H9 (cell line): ENCODE measurements at regions not wholly inside any gene's neighbourhood (a gene's known extent, or its start where the extent isn't known, plus 50 kb on each side); places are given as distances from the start of the nearest gene placed in this dataset.

Experiments used
- DNase-seq: peaks from one replicate; pipeline ENCODE4 v3.0.0-alpha.2; 2017
- H2AFZ ChIP-seq: one replicate; pipeline ENCODE4 v1.6.1; 2013; ENCODE audit warnings: mild to moderate bottlenecking, low read length, control low read depth, moderate library complexity
- H2AK5ac ChIP-seq: 2 replicates; pipeline ENCODE4 v1.6.1; 2013; ENCODE audit warnings: low read length, control low read depth, mixed read lengths; ENCODE audit not compliant: insufficient read length
- H2BK120ac ChIP-seq: one replicate; pipeline ENCODE4 v1.6.1; 2013; ENCODE audit warnings: low read depth, mild to moderate bottlenecking, low read length, control low read depth, inconsistent platforms; ENCODE audit not compliant: poor library complexity, severe bottlenecking
- H2BK12ac ChIP-seq: 2 replicates; pipeline ENCODE4 v1.6.1; 2013; ENCODE audit warnings: low read length, control low read depth, mixed read lengths, low read depth; ENCODE audit not compliant: insufficient read length
- H2BK15ac ChIP-seq: 2 replicates; pipeline ENCODE4 v1.6.1; 2013; ENCODE audit warnings: low read depth, low read length, control low read depth
- H2BK20ac ChIP-seq: one replicate; pipeline ENCODE4 v1.6.1; 2013; ENCODE audit warnings: low read depth, mild to moderate bottlenecking, low read length, control low read depth, inconsistent platforms; ENCODE audit not compliant: poor library complexity, severe bottlenecking
- H2BK5ac ChIP-seq: 2 replicates; pipeline ENCODE4 v1.6.1; 2013; ENCODE audit warnings: low read length, control low read depth, mixed read lengths; ENCODE audit not compliant: insufficient read length
- H3K14ac ChIP-seq: 2 replicates; pipeline ENCODE4 v1.6.1; 2013; ENCODE audit warnings: low read length, control low read depth; ENCODE audit not compliant: insufficient read depth
- H3K18ac ChIP-seq: 2 replicates; pipeline ENCODE4 v1.6.1; 2013; ENCODE audit warnings: low read depth, mild to moderate bottlenecking, mixed read lengths, low read length, control low read depth; ENCODE audit not compliant: insufficient read length
- H3K23ac ChIP-seq: 2 replicates; pipeline ENCODE4 v1.6.1; 2013; ENCODE audit warnings: low read length, control low read depth, mixed read lengths, low read depth; ENCODE audit not compliant: insufficient read length
- H3K23me2 ChIP-seq: 2 replicates; pipeline ENCODE4 v1.6.1; 2013; ENCODE audit warnings: low read depth, mild to moderate bottlenecking, mixed read lengths, low read length, control low read depth; ENCODE audit not compliant: insufficient read length, poor library complexity, severe bottlenecking
- H3K27ac ChIP-seq: 2 replicates; pipeline ENCODE4 v1.5.1; 2013; ENCODE audit warnings: low read length, control low read depth, mixed read lengths, low read depth; ENCODE audit not compliant: insufficient read length
- H3K27me3 ChIP-seq: 2 replicates; pipeline ENCODE4 v1.6.1; 2013; ENCODE audit warnings: low read length, control low read depth, inconsistent platforms; ENCODE audit not compliant: insufficient read depth
- H3K4ac ChIP-seq: 2 replicates; pipeline ENCODE4 v1.6.1; 2013; ENCODE audit warnings: low read depth, mild to moderate bottlenecking, control low read depth, inconsistent platforms, low read length, moderate library complexity
- H3K4me1 ChIP-seq: 2 replicates; pipeline ENCODE4 v1.6.1; 2013; ENCODE audit warnings: low read length, control low read depth, inconsistent platforms; ENCODE audit not compliant: insufficient read depth
- H3K4me2 ChIP-seq: 2 replicates; pipeline ENCODE4 v1.6.1; 2013; ENCODE audit warnings: low read length, control low read depth, mixed read lengths; ENCODE audit not compliant: insufficient read length, insufficient read depth
- H3K56ac ChIP-seq: 2 replicates; pipeline ENCODE4 v1.6.1; 2013; ENCODE audit warnings: low read depth, mild to moderate bottlenecking, mixed read lengths, low read length, control low read depth; ENCODE audit not compliant: insufficient read length
- H3K79me1 ChIP-seq: 2 replicates; pipeline ENCODE4 v1.6.1; 2013; ENCODE audit warnings: low read depth, mild to moderate bottlenecking, moderate library complexity, low read length, control low read depth, inconsistent platforms; ENCODE audit not compliant: insufficient read depth, poor library complexity, severe bottlenecking
- H3K79me2 ChIP-seq: 2 replicates; pipeline ENCODE4 v1.6.1; 2013; ENCODE audit warnings: low read length, control low read depth, inconsistent platforms; ENCODE audit not compliant: insufficient read depth
- H3K9ac ChIP-seq: 2 replicates; pipeline ENCODE4 v1.6.1; 2013; ENCODE audit warnings: low read length, control low read depth, mixed read lengths; ENCODE audit not compliant: insufficient read length; ENCODE audit errors: extremely low read depth
- H3K9me3 ChIP-seq: one replicate; pipeline ENCODE4 v1.6.1; 2013; ENCODE audit warnings: low read depth, low read length, inconsistent platforms; ENCODE audit not compliant: control insufficient read depth
- H3T11ph ChIP-seq: one replicate; pipeline ENCODE4 v1.6.1; 2013; ENCODE audit warnings: mild to moderate bottlenecking, low read length, control low read depth, inconsistent platforms
- H4K20me1 ChIP-seq: one replicate; pipeline ENCODE4 v1.6.1; 2013; ENCODE audit not compliant: control insufficient read depth, insufficient read length, insufficient read depth
- H4K5ac ChIP-seq: 2 replicates; pipeline ENCODE4 v1.6.1; 2013; ENCODE audit warnings: low read depth, mild to moderate bottlenecking, mixed read lengths, low read length, control low read depth; ENCODE audit not compliant: insufficient read length
- H4K8ac ChIP-seq: replicated peaks from 2 replicates; pipeline ENCODE4 v1.6.1; 2013; ENCODE audit warnings: low read length, control low read depth, mixed read lengths, low read depth; ENCODE audit not compliant: insufficient read length
- H4K91ac ChIP-seq: 2 replicates; pipeline ENCODE4 v1.6.1; 2013; ENCODE audit warnings: low read depth, mild to moderate bottlenecking, moderate library complexity, mixed read lengths, low read length, control low read depth; ENCODE audit not compliant: insufficient read length
- H3K27ac Mint-ChIP-seq, 3 experiments: 2 replicates in 2 of 3; 3 replicates in 1 of 3; pipeline ENCODE4 v1.8.0; 2020 to 2021; ENCODE audit warnings: mixed read lengths in 3 of 3, mild to moderate bottlenecking in 1 of 3, moderate library complexity in 1 of 3
- H3K27me3 Mint-ChIP-seq: 2 replicates; pipeline ENCODE4 v1.8.0; 2021; ENCODE audit warnings: low read depth, mild to moderate bottlenecking, moderate library complexity, mixed read lengths
- H3K36me3 Mint-ChIP-seq, 3 experiments: 2 replicates in 2 of 3; 3 replicates in 1 of 3; pipeline ENCODE4 v1.8.0; 2020 to 2021; ENCODE audit warnings: low read depth in 3 of 3, mixed read lengths in 3 of 3; ENCODE audit not compliant: insufficient read depth in 1 of 3
- H3K4me1 Mint-ChIP-seq, 2 experiments: 2 replicates each; pipeline ENCODE4 v1.8.0; 2020; ENCODE audit warnings: mixed read lengths in 2 of 2
- H3K4me3 Mint-ChIP-seq, 2 experiments: 2 replicates in 1 of 2; 3 replicates in 1 of 2; pipeline ENCODE4 v1.8.0; 2020 to 2021; ENCODE audit warnings: mild to moderate bottlenecking in 2 of 2, mixed read lengths in 2 of 2, moderate library complexity in 1 of 2
- H3K9me3 Mint-ChIP-seq, 2 experiments: 2 replicates in 1 of 2; 3 replicates in 1 of 2; pipeline ENCODE4 v1.8.0; 2020; ENCODE audit warnings: mild to moderate bottlenecking in 2 of 2, mixed read lengths in 2 of 2, moderate library complexity in 1 of 2
- TF ChIP-seq, protein P1 (sequence below): fragments of 200-600 bp; sonication (generic); conservative IDR thresholded peaks from 3 replicates; pipeline ENCODE4 v1.8.0; 2021; ENCODE audit warnings: antibody characterized with exemption, mild to moderate bottlenecking

DNA sequence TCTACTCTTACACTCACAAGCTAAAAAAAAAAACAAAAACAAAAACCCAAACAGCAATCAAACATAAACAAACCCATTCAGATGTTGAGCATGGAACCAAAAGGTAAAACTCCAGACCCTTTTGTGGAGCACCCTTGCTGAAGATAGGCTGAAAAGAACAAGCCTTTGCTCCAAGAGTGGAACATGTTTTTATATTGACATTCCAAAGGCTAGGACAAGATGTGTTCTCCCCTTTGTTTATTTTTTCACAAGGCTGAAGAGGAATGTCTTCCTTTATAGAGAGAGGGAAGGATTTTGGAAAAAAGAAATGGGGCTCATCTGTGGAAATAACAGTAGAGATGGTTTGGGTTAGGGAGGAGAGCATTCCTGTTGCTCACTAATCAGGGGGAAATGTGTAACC, 87.2 kb upstream of the ELMO1 start:
- peaks cover 11 to 12% of the 10 kb centered on the region in 2 experiments for H3K9me3 Mint-ChIP-seq
- no peaks in the 10 kb centered on the region for H3K9me3 ChIP-seq
- no peak overlapping the region for H4K5ac ChIP-seq
- no peaks in the 10 kb centered on the region for H3K27me3 Mint-ChIP-seq
- H2BK20ac ChIP-seq: no peak overlapping the region
- no peak overlapping the region for H4K91ac ChIP-seq
- no peak overlapping the region for H3K56ac ChIP-seq
- H2BK5ac ChIP-seq: no peak overlapping the region
- H3K23me2 ChIP-seq: no peaks in the 10 kb centered on the region
- no peaks in the 10 kb centered on the region for H3K79me1 ChIP-seq
- no peaks in the 10 kb centered on the region for H3K27me3 ChIP-seq
- H3K4ac ChIP-seq: no peak overlapping the region
- H3K27ac Mint-ChIP-seq: peak overlapping the region in 1 of 3 experiments; percentile 38; a peak in 2 of 7 replicates
- H3T11ph ChIP-seq: no peak overlapping the region
- H4K20me1 ChIP-seq: no peaks in the 10 kb centered on the region
- no peak overlapping the region for H3K14ac ChIP-seq
- H3K4me1 Mint-ChIP-seq: peaks cover 31 to 32% of the 10 kb centered on the region in 2 experiments
- no peak overlapping the region for H3K4me3 Mint-ChIP-seq
- H2BK120ac ChIP-seq: no peak overlapping the region
- no peak for DNase-seq
- peaks cover 4 to 23% (median 7%) of the 10 kb centered on the region in 3 experiments; a peak in 6 of 7 replicates for H3K36me3 Mint-ChIP-seq
- no peak overlapping the region for H3K4me2 ChIP-seq
- H3K4me1 ChIP-seq: 0 out of 2 replicates have a peak, but pooled peaks cover 7% of the 10 kb centered on the region
- H2BK15ac ChIP-seq: no peak overlapping the region
- H2AK5ac ChIP-seq: no peak overlapping the region
- TF ChIP-seq, protein P1, sequence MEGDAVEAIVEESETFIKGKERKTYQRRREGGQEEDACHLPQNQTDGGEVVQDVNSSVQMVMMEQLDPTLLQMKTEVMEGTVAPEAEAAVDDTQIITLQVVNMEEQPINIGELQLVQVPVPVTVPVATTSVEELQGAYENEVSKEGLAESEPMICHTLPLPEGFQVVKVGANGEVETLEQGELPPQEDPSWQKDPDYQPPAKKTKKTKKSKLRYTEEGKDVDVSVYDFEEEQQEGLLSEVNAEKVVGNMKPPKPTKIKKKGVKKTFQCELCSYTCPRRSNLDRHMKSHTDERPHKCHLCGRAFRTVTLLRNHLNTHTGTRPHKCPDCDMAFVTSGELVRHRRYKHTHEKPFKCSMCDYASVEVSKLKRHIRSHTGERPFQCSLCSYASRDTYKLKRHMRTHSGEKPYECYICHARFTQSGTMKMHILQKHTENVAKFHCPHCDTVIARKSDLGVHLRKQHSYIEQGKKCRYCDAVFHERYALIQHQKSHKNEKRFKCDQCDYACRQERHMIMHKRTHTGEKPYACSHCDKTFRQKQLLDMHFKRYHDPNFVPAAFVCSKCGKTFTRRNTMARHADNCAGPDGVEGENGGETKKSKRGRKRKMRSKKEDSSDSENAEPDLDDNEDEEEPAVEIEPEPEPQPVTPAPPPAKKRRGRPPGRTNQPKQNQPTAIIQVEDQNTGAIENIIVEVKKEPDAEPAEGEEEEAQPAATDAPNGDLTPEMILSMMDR: no peak
- no peak overlapping the region for H4K8ac ChIP-seq
- H3K23ac ChIP-seq: no peak overlapping the region
- H2BK12ac ChIP-seq: no peak overlapping the region
- H2AFZ ChIP-seq: no peak overlapping the region
- no peak overlapping the region for H3K9ac ChIP-seq
- H3K27ac ChIP-seq: no peak overlapping the region
- no peaks in the 10 kb centered on the region for H3K79me2 ChIP-seq
- H3K18ac ChIP-seq: no peak overlapping the region
